ENCODE measurements at regions not wholly inside any gene's neighbourhood (a gene's known extent, or its start where the extent isn't known, plus 50 kb on each side); places are given as distances from the start of the nearest gene placed in this dataset.

GRCh38 chr14:36449903-36450302 is 70.1 kb downstream of the NKX2-1 start:
- no peak; the same call in 1 of the 2 replicates for TF ChIP-seq CTCF (IDR thresholded peaks at IDR 0.05)

- TF ChIP-seq CTCF (IDR thresholded peaks at IDR 0.05): no peak
These were observed 76.7 kb downstream of the NKX2-1 start for GRCh38 chr14:36443374-36443773.

- no peak for TF ChIP-seq CTCF (IDR thresholded peaks at IDR 0.05)
These were observed 77.2 kb downstream of the NKX2-1 start for GRCh38 chr14:36442824-36443241.

- TF ChIP-seq CTCF (IDR thresholded peaks at IDR 0.05): no peak
These were observed 78.7 kb downstream of the NKX2-1 start for GRCh38 chr14:36441283-36441682.

- no peak for TF ChIP-seq CTCF (IDR thresholded peaks at IDR 0.05)
These were observed 80.3 kb downstream of the NKX2-1 start for GRCh38 chr14:36439766-36440165.

GRCh38 chr14:36438883-36439282 is 81.1 kb downstream of the NKX2-1 start:
- no peak for TF ChIP-seq CTCF (IDR thresholded peaks at IDR 0.05)

GRCh38 chr14:36430662-36431084 is 89.4 kb downstream of the NKX2-1 start:
- TF ChIP-seq CTCF (IDR thresholded peaks at IDR 0.05): no peak

GRCh38 chr14:36430169-36430568 is 89.9 kb downstream of the NKX2-1 start:
- no peak for TF ChIP-seq CTCF (IDR thresholded peaks at IDR 0.05)
